ENCODE measurements at regions not wholly inside any gene's neighbourhood (a gene's known extent, or its start where the extent isn't known, plus 50 kb on each side); places are given as distances from the start of the nearest gene placed in this dataset.

DNA sequence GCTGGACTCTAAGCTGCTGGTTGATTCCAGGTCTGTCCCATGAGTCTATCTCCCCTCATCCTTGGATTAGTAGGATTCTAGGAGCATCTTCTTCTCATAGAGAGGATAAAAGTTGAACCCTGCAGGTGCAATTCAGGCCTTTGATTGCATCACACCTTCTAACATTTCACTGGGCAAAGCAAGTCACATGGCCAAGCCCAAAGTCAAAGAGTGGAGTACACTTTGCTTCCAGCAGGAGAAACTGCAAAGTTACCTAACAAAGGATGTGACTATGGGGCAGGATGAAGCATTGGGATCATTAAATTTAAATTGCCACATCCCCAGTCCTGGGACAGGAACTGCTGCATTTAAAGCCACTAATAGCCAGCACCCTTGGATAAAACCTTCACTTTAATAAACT is 51.0 kb upstream of the EGFLAM start:
- no peak for DNase-seq (ENCODE audit: low spot score)

DNA sequence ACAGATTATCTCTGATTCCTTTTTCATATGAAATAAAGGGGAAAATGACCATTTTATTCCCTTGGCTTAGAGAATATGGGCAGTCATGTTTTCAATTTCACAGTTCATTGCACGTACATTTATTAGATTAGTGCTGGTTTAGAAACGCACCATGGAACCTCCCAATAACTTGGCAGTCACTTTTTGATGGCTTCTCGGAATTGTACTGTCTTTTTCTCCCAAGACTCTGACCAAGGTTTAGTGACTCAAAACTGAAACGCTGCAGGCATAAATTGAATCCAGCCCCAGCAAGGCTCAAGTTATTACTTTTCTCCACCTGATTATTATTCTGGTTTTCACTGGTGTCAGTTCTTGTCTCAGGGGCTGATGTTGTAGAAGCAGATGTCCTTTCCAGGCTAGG is 55.6 kb upstream of the EGFLAM start:
- DNase-seq (ENCODE audit: low spot score) = no peak

DNA sequence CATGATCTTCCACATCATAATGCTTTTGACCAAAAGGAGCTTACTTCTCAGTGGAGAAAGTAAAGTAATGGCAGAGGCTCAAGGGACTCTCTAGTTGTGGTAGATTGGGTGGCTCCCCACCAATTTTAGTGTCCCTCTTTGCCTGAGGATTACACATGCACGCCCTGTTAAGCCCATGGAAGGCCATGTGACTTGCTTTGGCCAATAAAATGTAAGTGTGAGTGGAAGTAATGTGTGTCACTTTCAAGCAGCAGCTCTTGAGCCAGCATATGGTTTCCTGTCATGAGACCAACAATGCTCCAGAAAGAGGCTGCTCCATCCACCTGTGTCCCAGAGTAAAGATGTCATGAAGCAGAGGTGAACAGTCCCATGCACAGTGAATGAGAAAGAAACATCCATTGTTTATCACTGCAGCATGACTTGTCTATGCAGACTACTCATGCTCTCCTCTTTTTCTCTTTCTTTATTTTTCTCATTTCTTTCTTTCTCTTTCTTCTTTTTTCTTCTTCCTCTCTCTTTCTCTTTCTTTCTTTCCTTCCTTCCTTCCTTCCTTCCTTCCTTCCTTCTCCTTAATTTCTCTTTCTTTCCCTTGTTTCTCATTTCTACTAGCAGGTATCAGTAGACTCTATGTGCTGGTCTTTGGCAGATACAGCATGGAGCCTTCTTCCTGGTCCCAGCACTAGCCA is 57.3 kb upstream of the EGFLAM start:
- DNase-seq (ENCODE audit: low spot score) = no peak

DNA sequence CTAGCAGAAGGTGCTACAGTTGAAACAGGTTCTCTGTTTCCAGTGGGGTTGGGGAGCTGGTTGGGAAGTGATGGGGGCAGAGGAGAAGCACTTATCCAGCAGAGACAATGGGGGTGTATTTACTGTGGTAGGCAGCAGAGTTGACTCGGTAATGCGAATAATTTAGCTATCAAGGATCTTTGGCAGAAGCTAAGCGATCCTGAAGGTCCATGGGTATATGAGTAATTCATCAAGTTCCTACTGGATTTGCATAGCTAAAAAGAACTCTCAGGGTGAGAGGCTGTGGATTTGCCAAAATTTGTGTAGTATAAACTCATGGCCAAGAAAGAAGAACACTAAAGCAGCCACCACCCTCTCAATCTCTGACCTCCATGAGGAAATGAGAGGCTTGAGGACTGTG is 61.2 kb upstream of the EGFLAM start:
- DNase-seq (ENCODE audit: low spot score) = no peak

DNA sequence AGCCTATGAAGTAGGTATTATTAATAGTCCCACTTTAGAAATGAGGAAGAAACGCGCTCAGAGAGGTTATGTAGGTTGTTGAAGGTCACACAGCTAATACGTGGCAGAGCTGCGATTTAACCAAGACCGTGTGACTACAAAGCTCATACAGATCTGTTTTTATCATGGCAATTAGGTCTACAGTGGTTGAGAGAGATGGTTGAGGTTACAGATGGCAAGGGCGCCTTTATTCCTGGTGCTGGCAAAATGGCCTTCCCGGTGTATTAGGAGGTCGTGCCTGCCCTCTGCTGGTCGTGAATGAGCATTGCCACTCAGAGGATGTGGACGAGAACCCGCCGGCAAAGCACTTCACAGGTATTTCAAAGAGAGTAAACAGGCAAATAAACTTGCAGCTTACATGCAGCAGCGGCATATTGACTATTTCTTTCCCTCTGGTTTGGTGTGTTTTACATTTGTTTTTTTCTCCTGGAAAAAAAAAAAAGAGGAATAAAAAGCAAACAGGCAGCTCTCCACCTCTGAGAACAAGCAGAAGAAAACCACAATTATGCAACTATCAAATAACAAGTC is 65.3 kb upstream of the EGFLAM start:
- DNase-seq (ENCODE audit: low spot score) = peak; percentile 81

DNA sequence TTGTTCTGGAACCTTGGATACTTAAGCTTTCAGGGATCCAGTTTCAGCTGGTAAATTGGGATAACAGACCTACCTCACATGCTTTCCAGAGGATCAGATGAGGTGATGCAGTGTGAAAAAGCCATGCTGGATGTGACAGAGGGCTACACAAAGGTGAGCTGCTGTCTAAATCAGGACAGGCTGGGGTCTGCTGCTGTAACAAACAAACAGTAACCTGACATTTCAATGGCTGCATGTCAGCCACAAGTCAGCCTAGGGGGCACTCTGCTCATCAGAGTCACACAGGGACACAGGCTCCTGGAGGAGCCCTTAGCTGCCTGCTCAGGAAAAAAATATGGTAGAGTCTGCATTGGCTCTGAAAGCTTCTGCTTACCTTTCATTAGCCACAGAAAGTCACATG is 66.7 kb upstream of the EGFLAM start:
- DNase-seq (ENCODE audit: low spot score) = no peak

DNA sequence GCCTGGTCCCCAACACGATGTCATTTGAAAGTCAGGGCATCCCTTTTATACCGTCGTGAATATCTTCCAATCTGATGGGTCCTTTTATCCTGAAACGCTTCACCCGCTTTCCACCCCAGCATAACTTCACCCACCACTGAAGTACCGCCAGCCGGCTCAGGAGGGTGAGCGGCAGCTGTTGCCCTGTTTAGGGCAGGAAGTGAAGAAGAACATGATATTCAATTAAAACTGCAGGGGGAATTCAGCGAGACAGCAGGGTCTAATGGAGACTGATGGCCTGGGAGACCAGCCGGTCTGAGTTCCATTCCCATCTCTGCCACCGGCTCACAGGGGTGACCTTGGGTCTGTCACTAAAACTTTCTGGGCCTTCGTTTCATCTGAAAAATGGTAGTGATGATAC is 68.2 kb upstream of the EGFLAM start:
- no peak for DNase-seq (ENCODE audit: low spot score)

DNA sequence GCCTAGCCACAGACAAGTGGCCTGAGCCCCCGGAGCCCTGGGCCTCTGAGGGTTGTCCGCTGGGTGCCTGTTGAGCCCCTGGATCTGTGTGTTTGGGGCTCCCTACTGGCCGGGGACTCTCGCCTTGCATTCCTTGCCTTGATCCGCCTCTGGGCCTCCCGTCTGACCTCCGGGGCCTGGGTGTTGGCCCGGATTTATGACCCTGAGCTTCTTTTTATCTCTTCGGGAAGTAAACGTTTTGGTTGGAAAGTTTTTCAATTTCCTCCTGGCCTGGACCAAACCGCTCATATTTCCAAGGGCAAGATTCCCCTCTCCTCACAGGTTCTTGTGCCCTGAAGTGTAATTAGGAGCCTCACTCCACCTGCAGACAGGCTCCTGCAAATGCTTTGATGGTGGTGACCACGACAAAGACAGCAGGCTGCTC is 69.3 kb upstream of the EGFLAM start:
- no peak for DNase-seq (ENCODE audit: low spot score)

DNA sequence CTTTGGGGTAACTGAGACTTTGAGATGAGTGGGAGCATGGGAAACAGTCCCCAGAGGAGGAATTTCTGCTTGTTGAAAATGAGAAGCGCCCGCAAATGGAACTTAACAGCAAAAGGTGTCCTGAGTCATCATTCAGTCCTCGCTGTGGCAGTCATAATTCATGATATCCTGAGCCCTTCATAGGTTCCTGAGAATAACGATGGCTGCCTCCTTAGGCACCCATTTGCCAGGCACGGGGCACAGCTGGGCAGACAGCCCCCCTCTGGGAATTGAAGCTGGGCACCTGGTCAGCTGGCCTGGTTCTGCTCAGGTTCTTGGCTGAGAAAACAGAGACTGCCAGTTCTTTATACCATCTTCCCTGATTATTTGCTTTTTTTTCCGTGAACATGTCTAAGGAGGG is 69.8 kb upstream of the EGFLAM start:
- DNase-seq (ENCODE audit: low spot score) = no peak

DNA sequence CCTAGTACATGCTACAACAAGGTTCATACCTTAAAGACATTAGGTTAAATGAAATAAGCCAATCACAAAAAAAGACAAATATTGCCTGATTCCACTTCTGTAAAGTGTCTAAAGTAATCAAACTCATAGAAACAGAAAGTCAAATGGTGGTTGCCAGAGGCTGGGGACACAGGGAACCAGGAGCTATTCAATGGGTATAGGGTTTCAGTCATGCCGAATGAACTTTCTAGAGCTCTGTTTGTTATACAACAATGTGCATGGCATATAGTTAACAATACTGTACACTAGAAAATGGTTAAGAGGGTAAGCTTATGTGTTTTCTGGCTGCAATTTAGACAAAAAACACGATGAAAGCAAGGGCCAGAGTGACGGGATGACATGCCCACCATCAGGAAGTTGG is 70.8 kb upstream of the EGFLAM start:
- DNase-seq (ENCODE audit: low spot score) = no peak

DNA sequence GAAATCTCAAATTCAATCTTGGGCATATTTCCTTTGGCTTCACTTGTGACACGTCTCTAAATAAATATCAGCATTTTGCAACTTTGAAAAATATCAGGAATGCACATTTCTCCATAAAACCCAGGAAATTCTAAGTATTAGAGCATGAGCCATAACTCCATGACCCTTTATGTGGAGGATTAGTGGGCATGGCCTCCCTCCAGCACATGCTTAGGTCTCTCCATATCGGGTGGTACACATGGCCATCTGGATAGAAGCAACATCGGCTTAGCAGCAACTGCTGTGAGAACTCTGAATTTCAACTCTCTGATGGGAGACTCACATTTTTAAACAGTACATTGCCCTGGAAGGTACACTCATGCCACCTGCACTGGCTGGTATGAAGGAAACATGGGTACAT is 73.7 kb upstream of the EGFLAM start:
- no peak for DNase-seq (ENCODE audit: low spot score)

DNA sequence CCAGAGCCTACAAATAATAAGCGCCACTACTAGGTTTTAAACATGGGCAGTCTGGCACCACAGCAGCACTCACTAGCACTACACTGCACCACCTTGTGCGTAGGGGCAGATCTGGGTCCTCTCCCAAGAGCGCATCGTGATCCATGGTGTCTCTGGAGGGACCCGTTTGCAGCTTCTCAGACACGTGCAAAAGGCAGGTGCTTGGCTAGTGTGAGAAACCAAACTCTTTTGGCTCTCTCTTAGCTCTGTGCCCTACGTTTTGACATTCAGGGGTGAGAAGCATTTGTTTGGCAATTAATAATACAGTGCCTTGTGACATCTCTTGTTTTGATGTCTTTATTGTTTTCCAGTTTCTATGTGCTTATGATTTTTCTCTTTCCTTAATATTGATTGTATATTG is 75.4 kb upstream of the EGFLAM start:
- DNase-seq (ENCODE audit: low spot score) = no peak

DNA sequence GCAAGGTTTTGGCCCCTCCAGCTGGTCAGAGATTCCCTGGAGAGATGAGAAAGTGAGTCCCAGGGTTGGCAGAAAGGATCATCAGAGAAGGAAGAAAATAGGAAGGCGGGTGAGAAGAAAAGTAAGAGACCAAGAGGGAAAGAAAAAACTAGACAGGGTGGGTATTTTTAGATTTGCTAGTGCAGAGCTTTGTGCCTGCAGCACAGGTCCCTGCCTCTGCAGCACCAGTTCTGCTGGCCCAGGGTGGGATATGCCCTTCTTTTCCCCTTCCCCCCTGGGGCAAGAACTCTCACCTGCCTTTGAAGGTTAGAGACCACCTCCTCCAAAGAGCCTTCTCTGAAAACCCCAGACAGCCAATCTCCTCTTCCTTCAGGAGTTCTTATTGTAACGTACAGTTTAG is 90.3 kb upstream of the EGFLAM start:
- DNase-seq (ENCODE audit: low spot score) = no peak

DNA sequence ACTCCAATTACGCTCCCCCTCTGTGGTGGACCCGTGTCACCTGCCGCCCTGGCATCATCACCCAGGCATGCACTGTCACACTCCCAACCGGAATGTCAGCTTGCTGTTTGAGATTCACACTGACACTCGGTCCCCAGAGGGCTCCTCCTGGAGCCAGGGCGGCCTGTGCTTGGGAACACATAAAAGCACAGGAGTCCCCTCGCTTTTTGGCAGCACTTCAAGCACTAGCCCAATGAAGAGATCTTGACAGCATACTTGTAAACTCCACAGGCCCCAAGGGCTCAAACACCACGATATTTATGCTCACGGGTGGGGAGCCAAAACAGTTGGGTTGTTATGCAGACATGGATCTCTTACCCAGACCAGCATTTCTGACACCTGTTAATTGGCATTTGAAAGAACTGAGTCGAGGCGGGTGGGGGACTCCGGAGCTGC is 90.8 kb upstream of the EGFLAM start:
- no peak for DNase-seq (ENCODE audit: low spot score)

DNA sequence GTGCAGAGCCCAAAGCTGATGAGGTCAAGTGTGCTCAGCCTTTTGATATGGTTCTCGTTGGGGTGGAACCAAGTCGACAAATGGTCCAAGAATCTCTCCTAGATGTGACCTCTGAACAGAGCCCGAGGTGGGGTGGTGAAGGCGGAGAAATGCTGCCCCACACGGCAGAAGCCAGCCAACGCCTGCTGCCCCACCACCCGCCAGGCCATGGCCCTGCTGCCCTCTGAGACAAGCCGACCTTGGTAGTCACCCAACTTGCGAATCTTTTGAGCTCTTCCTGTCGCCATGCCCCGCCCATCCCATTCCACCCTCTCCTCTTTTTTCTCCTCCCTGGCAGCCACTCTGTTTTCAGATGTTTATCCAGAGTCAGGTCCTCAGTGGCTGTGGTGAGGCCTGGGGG is 91.5 kb upstream of the EGFLAM start:
- DNase-seq (ENCODE audit: low spot score) = no peak

DNA sequence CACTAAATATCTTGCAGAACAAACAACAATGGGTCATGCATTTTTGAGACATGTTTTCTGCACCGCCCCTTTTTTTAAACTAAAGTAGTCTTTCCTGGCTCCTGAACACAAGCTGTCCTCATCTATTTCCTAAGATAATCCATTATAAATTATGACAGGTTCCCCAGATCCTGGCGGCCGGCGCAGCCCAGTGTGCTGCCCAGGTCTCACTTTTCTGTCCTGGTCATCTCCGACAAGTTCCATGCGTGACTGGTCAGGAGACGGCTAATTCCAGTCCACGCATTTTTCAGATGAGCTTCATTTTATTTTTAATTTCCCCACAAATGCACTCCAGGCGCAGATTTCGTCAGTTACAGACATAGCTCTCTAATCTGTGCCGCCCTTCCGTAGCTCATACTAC is 92.9 kb upstream of the EGFLAM start:
- DNase-seq (ENCODE audit: low spot score) = no peak

DNA sequence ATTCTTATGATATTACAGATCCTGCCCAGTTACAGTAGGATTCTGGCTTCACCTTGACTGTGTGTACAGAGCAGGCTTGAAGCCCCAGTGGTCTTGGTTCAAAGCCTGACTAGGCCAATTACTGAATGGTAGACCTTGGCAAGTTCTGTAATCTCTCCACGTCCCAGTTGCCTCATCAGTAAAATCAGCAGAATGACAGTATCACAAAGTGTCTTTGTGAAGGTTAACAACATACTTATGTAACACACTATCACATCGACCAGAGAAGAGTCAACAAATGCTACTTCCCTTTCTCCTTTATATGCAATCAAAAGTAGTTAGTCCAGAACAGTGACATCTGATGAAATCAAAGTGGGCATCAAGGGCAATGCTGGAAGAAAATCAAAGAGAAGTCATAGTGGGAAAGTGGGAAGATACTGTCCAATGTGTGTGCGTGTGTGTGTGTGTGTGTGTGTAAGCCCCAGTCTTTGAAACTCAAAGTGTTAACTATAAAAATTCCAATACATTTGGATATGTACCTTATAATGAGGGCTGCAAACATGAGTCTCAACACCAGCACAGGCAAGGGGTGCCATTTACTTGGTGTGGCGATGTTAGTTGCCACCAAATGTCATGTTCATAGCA is 93.5 kb upstream of the EGFLAM start:
- DNase-seq (ENCODE audit: low spot score) = no peak

DNA sequence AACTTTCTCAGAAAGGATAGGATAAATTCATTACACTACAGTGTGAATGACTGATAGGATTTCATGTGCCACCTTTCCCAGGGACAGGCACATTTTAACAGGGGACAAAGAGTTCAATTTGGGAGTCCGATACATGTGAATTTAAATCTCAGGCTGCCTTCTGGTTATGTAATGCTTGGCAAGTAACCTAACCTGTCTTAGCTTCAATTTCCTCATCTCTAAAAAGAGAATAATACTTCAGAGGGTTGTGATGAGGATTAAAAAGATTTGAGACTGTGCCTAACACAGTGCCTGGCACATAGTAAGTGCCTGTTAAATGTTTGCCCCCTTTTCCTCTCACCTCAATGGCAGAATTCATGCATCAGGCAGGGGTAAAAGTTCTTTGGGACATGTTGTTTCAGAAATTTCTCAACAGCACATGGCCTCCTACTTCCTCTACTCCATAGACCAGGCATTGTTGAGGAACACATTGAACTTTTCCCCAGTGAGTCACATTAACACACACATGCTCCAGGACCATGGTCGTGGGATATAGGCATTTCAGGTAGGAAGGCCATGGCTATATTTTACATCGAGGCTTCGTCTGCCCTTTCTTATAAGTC is 94.6 kb upstream of the EGFLAM start:
- no peak for DNase-seq (ENCODE audit: low spot score)

DNA sequence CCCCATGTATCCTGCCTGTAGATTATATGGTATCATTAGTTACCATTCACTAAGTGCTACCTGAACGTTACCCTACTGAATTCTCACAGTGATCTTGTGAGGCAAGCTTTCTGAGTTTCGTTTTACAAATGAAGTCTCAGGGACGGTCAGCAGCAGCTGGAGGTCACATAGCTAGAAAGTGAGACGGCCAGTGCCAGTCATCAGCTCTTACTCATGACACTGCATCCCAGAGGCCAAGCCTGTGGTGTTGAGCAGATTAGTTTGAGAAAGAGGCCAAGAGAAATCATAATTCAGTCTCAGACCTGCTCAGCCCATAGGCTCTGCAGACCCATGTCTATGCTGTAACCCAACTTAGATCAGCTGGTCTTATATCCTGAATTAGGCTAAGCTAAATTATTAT is 95.7 kb upstream of the EGFLAM start:
- no peak for DNase-seq (ENCODE audit: low spot score)

DNA sequence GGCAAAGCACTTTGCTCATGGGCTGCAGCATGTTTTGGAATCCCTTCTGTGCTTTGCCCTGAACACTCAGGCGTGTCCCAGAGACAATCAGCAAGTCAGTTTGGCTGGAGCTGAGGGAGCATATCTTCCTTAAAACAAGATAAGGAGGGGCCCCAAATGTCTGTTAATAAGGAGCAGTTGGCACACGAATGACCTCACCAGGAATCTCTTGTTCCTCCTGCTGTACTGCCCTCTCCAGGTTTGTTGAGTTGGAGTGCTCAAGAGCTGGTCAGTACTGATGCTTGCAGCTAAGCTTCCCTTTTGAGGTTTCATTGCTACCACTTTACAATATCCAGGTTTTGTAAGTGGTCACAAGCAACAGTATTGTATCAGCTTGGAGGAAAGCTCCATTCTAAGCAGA is 101.3 kb upstream of the EGFLAM start:
- DNase-seq (ENCODE audit: low spot score) = no peak

DNA sequence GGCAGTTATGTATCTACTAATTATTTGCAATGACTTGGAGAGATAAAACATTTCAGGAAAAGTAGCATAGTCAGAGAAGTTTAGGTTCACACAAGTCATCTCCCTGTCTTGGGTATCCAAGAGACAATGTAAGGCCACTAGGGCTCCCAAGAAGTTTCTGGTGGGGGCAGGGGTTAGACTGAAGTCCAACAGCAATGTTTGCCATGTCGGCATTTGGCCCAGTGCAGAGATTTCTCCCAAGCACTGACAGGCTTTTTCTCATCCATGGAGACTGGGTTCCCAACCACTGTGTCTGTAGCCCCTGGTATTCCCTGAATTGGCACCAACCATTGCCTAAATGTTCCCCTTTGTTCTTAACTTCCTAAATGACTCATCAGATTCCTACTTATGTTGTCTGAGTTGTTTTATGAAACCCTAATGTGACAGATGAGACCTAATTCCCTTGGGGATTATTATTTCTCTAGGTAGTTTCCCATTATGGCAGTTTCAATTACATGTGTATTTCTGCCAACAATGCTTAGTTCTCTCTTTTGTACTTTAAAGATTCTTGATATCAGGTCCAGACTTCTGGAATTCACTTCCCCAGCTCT is 103.6 kb upstream of the EGFLAM start:
- no peak for DNase-seq (ENCODE audit: low spot score)

DNA sequence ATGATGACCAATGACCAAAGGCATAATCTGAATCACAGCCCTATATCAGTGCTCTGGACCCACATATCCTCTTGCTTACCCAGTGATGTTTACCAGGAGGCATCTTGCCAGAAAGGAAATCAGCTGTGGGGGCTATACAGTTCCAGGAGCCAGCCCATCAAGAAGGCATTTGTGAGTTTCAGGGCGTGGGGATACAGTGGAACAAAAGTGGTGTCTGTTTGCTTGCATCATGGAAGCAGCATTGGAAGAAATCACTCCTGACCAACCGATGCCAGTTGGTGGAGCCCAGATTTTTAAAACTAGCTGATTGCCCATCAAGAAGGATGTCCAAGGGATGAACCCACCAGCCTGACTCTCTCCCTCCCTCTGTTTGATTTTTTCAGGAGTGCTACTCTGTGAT is 106.5 kb upstream of the EGFLAM start:
- no peak for DNase-seq (ENCODE audit: low spot score)

DNA sequence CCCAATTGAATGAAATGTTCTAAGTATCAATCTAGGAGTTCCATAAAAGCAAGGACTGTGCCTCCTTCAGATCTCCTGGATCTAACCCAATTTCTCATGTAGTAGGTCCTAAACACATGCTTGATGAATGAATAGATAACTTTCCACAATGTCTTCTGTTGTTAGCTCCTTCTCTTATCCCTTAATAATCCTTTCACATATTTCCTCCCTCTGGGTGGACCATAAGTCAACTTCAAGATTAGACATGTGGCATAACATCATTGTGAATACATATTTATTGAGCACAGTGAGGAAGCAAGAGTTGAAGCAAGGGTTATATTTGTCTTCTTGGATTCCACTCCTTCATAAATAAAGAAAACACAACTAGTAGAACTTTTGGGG is 108.6 kb upstream of the EGFLAM start:
- DNase-seq (ENCODE audit: low spot score) = no peak
